T-helper 9 cell (primary cell): ENCODE measurements at regions not wholly inside any gene's neighbourhood (a gene's known extent, or its start where the extent isn't known, plus 50 kb on each side); places are given as distances from the start of the nearest gene placed in this dataset.

Experiments
- DNase-seq: peaks from one replicate; pipeline ENCODE4 v3.0.0-alpha.2; 2020

GRCh38 chr18:78304192-78305164 is 675.1 kb upstream of the SALL3 start:
- no peak for DNase-seq

GRCh38 chr18:78305789-78306188 is 673.8 kb upstream of the SALL3 start:
- DNase-seq: no peak

- DNase-seq: no peak
Measured at GRCh38 chr18:78309307-78309706, 670.3 kb upstream of the SALL3 start.

GRCh38 chr18:78309924-78310323 is 669.7 kb upstream of the SALL3 start:
- DNase-seq: no peak

- no peak for DNase-seq
Measured at GRCh38 chr18:78319264-78319663, 660.4 kb upstream of the SALL3 start.

GRCh38 chr18:78319961-78320360 is 659.7 kb upstream of the SALL3 start:
- DNase-seq: no peak

GRCh38 chr18:78321402-78321801 is 658.2 kb upstream of the SALL3 start:
- no peak for DNase-seq

GRCh38 chr18:78323453-78324197 is 656.0 kb upstream of the SALL3 start:
- no peak for DNase-seq

- DNase-seq: no peak
Measured at GRCh38 chr18:78327643-78328042, 652.0 kb upstream of the SALL3 start.

- DNase-seq: no peak
Measured at GRCh38 chr18:78330766-78331165, 648.9 kb upstream of the SALL3 start.

GRCh38 chr18:78352910-78353309 is 626.7 kb upstream of the SALL3 start:
- no peak for DNase-seq

- no peak for DNase-seq
Measured at GRCh38 chr18:78362198-78362597, 617.4 kb upstream of the SALL3 start.

GRCh38 chr18:78363556-78364387 is 615.8 kb upstream of the SALL3 start:
- no peak for DNase-seq

GRCh38 chr18:78364388-78364960 is 615.1 kb upstream of the SALL3 start:
- DNase-seq: no peak

GRCh38 chr18:78367996-78368395 is 611.6 kb upstream of the SALL3 start:
- DNase-seq: no peak

- DNase-seq: no peak
Measured at GRCh38 chr18:78368726-78369125, 610.9 kb upstream of the SALL3 start.

- DNase-seq: no peak
Measured at GRCh38 chr18:78376046-78376445, 603.6 kb upstream of the SALL3 start.

GRCh38 chr18:78378403-78378802 is 601.2 kb upstream of the SALL3 start:
- DNase-seq: no peak

GRCh38 chr18:78378983-78379382 is 600.6 kb upstream of the SALL3 start:
- no peak for DNase-seq

- no peak for DNase-seq
Measured at GRCh38 chr18:78390348-78390951, 589.2 kb upstream of the SALL3 start.

GRCh38 chr18:78390952-78391348 is 588.7 kb upstream of the SALL3 start:
- DNase-seq: no peak
